HG02885 (cell line): ENCODE measurements at regions not wholly inside any gene's neighbourhood (a gene's known extent, or its start where the extent isn't known, plus 50 kb on each side); places are given as distances from the start of the nearest gene placed in this dataset.
"Not testable (repeated sequence)": the region's sequence is repeated elsewhere in the genome, so short reads cannot be mapped to it uniquely, and the experiment has no call there.

ENCODE experiments used
- ATAC-seq: cut with Tn5 transposase; IDR thresholded peaks from one replicate; pipeline ENCODE4 v1.9.1; 2021; ENCODE audit warnings: mild to moderate bottlenecking; ENCODE audit not compliant: unreplicated experiment, poor library complexity

DNA sequence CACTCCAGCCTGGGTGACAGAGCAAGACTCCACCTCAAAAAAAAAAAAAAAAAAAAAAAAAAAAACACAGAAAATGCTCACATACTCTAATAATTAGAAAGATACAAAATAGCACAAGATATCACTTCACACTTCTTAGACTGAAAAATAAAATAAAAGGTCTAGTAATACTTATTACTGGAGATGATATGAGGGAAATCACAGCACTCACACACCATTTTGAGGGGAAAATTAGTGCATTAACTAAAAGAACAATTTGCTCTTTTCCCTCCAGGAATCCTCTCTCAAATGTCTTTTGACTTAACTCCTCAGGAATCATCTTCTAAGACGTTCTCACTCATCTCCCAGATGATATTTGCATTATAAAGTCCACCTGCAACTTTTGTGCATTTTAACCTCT lies 697.9 kb upstream of the SOX9 start:
- ATAC-seq = no peak

- ATAC-seq = no peak
Observed at GRCh38 chr17:71423871-71424546, 696.8 kb upstream of the SOX9 start.

DNA sequence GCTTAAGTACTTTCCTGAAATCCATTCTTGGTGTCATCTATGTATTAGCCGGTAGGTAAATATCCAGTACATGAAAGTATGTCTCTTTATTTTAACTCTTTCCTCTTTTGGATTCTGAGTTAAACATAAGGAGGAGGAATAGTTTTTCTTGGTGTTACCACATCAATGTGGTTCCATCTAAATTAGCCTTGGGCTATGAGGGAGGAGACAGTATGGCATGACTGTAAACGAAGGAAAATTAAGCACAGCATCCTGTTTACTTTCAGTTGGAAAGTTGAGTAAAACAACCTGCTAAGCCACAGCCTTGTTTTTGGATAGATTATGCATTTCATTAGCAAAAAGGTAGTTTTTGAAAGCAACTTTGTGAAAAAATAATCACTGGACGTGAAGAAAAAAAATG lies 693.0 kb upstream of the SOX9 start:
- ATAC-seq = no peak

GRCh38 chr17:71428897-71429296 lies 691.9 kb upstream of the SOX9 start:
- ATAC-seq = no peak

DNA sequence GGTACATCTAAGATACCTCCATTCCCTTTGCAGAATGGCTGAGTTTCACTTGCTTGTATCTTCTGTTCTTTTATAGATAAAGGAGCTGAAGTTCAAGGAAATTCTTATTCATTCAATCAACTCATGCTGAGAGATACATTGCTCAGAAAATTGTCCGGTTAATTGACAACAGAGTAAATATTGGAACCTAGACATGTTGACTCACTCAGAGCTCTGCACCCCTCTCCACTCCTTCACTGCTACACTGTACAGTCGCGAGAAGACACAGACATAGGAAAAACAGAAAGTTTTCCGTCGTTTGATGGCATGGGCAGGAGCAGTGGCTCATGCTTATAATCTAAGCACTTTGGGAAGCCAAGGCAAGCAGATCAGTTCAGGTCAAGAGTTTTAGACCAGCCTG lies 690.5 kb upstream of the SOX9 start:
- no peak for ATAC-seq

DNA sequence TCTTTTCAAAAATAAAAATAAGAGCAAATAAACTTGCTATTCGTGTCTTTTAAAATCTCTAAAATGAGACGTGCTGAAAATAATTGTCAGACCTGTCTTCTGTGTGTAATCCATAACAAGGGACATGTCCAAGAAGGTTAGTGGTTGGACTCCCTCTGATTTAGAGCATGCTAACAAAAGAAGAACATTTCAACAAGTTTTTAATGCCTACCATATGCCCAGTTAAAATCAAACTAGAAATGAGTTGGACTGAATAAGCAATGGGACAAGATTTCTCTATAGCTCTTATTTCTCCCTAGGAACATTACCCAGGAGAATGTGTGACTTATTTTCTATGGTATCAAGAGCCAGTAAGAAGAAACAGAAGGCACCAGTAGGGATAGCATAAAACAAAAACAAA lies 689.7 kb upstream of the SOX9 start:
- ATAC-seq = no peak

DNA sequence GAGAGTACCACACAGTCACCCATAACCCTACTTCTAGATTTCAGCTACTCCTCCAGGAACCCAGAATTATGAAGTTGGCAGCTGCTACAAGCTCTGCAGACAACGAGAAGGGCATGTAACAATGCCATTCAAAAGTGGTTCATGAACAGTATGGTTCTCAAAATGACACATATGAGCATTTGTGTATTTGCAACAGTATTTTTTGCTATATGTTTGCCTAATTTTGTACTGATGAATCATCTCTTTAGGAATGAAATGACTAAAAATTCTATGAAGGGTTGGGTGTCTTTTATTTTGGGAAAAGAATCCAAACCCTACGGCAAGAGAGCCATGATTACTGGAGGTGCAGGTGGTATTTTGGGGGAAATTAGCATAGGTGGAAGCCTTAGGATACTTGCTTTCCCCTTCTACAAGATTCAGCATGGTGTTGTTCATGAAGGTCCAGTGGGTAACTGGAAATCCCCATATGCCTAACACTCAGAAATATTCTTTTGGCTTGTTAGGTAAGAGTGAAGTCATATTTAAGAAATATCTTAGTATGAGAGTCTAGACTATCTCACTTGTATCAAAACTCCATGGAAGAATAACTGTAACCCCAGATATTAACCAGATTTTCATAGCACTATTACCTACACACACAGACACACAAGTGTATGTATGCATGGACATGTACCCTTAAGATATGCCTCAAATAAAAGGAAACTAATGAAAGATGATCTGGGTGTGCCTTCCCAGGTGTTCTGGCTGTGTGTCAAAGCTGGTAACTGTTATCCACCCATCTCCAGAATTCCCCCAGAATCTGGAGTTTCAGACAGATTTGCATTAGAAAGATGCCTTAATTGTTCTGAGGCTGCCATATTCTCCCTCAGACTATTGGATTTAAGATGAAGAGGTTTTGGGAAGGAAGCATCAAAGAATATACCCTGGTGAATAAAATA lies 688.2 kb upstream of the SOX9 start:
- no peak for ATAC-seq

- ATAC-seq = no peak
Observed at GRCh38 chr17:71434716-71435115, 686.1 kb upstream of the SOX9 start.

DNA sequence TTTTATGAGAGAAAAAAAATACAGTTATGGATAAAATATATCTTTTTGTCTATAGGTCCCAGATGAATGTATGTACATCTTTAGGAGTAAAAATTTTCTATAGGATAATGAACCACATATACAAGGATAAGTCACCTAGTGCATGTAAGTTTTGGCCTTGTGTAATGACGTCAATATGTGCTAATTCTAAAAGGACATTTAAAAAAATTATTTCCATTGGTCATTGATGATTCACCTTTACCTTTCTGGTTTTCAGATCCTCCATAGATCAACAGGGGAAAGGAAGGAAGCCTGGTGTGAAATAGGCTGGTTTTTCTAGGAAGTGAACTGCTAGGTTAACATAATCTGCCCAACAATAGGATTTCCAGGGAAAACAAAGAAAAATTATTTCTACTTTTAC lies 684.3 kb upstream of the SOX9 start:
- ATAC-seq = no peak

- ATAC-seq = no peak
Observed at GRCh38 chr17:71437166-71437565, 683.7 kb upstream of the SOX9 start.

GRCh38 chr17:71438631-71439146 lies 682.1 kb upstream of the SOX9 start:
- no peak for ATAC-seq

DNA sequence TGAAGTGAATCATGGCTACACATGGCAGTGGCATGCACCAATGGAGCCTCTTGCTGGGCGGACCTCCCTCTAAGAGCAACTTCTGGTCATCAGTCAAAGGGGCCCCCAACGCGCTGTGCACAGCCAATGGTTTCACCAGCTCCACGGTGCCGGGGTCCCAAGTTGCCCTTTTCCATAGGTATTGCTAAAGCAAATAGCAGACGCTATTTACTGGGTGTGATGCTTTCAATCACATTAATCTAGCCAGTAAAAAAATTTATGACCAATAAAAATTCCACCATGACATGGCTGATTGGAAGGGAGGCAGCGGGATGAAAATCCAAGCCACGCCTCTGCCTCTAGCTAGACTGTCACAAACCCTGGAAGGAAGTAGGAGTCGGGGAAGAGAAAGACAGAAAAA lies 680.3 kb upstream of the SOX9 start:
- no peak for ATAC-seq

DNA sequence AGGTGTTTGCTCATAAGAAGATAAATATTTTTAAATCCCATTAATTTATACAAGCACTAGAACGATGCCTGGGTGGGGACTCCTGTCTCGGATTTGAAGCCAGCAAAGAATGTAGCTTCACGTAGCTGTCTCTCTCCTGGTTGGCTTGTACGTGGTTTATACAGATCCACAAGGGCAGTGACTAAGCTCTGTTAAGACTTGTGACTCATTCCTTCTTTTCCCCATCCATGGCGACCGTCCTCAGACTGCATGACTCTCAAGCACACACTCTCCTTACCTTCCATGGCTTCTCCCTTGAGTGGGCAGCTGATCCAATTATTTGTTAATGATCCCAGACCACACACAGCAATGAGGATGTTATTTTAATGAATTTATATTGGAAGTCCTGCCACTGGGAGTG lies 679.7 kb upstream of the SOX9 start:
- ATAC-seq = no peak

- no peak for ATAC-seq
Observed at GRCh38 chr17:71444078-71444477, 676.7 kb upstream of the SOX9 start.

- no peak for ATAC-seq
Observed at GRCh38 chr17:71446645-71447437, 674.0 kb upstream of the SOX9 start.

DNA sequence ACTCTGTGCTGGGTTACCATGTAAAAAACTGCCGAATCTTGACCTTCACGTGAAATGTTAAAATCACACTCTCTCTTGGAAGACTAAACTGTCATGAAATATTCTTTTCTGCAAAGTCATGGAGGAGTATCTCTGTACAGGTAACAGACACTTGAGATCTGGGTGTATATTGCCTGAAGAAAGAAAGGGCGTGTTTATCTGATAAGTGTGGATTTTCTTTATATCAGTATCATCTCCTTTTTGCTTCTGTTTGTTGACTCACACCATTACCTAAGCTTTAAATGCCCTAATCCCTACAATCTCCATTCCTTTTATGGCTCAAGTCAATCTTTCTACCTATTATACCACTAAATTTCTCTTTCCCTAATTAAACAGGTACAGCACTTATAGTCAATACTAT lies 673.2 kb upstream of the SOX9 start:
- ATAC-seq = no peak

GRCh38 chr17:71450657-71451056 lies 670.2 kb upstream of the SOX9 start:
- not testable (repeated sequence) for ATAC-seq

GRCh38 chr17:71453876-71454422 lies 666.9 kb upstream of the SOX9 start:
- ATAC-seq = no peak

- ATAC-seq = no peak
Observed at GRCh38 chr17:71455219-71455618, 665.6 kb upstream of the SOX9 start.

DNA sequence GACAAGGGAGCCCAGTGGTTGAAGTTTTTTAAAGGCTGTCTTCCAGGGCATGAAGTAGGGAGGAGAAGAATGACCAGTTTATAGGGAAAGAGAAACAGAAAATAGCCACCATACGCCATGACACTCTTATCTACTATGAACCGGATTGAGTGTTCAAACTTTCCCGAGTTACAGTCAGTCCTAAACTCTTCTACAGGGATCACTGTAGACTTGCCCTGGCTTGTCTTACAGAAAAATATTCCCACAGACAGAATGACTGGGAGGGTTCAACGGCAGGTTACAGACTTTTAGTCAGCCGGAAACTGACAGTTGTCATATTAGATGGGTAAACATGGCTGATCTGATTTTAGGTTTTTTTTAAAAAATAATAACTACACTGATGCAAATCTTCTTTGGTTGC lies 662.5 kb upstream of the SOX9 start:
- no peak for ATAC-seq
